Spinal cord (tissue), 9 donors: ENCODE measurements at regions not wholly inside any gene's neighbourhood (a gene's known extent, or its start where the extent isn't known, plus 50 kb on each side); places are given as distances from the start of the nearest gene placed in this dataset.

ENCODE experiments used
- DNase-seq, 6 donors: peaks; one replicate each; pipeline versions ENCODE4 v3.0.0 to v3.0.0-alpha.2; 2013 to 2015; ENCODE audit warnings: low spot score in 6 of 6, low read depth in 4 of 6
- H3K27ac ChIP-seq: one replicate; pipeline ENCODE4 v1.5.1; 2013; ENCODE audit warnings: low read depth, low read length, control low read depth
- H3K27me3 ChIP-seq: one replicate; pipeline ENCODE4 v1.6.1; 2013; ENCODE audit warnings: low read length; ENCODE audit not compliant: control insufficient read depth, insufficient read depth
- H3K36me3 ChIP-seq: one replicate; pipeline ENCODE4 v1.6.1; 2013; ENCODE audit warnings: low read length; ENCODE audit not compliant: control insufficient read depth, insufficient read depth
- H3K4me1 ChIP-seq: one replicate; pipeline ENCODE4 v1.6.1; 2013; ENCODE audit warnings: low read length; ENCODE audit not compliant: control insufficient read depth, insufficient read depth
- H3K4me3 ChIP-seq: one replicate; pipeline ENCODE4 v1.5.1; 2013; ENCODE audit warnings: low read depth, low read length, control low read depth
- H3K9me3 ChIP-seq: one replicate; pipeline ENCODE4 v1.6.1; 2013; ENCODE audit warnings: low read length; ENCODE audit not compliant: control insufficient read depth, insufficient read depth
- WGBS: methylation state at CpG from one replicate; pipeline ENCODE4 v1.1.5; 2013; ENCODE audit warnings: missing lambda C conversion rate; ENCODE audit not compliant: insufficient coverage; 5-methylcytosine and 5-hydroxymethylcytosine counted together
- donor health status: healthy.

GRCh38 chr4:84441758-84442377 lies 57.2 kb downstream of the NKX6-1 start:
- no peak for DNase-seq
- H3K27me3 ChIP-seq: peaks cover 5% of the 10 kb centered on the region
- no peaks in the 10 kb centered on the region for H3K4me1 ChIP-seq
- WGBS: no CpG with 5 or more reads among the region's 2 CpGs
- no peaks in the 10 kb centered on the region for H3K36me3 ChIP-seq
- H3K27ac ChIP-seq: no peak overlapping the region
- no peaks in the 10 kb centered on the region for H3K9me3 ChIP-seq
- H3K4me3 ChIP-seq: no peak overlapping the region

- Histone ChIP-seq H3K9me3 (no peaks in the 10 kb centered on the region), H3K36me3 (no peaks in the 10 kb centered on the region), H3K27ac (no peak overlapping the region), H3K4me1 (no peaks in the 10 kb centered on the region), H3K27me3 (peaks cover 5% of the 10 kb centered on the region), H3K4me3 (no peak overlapping the region)
- peak in 1 of 6 donors; percentile 22 for DNase-seq
- no CpG with 5 or more reads among the region's 3 CpGs for WGBS
These were observed 59.1 kb downstream of the NKX6-1 start for GRCh38 chr4:84439996-84440395.

DNA sequence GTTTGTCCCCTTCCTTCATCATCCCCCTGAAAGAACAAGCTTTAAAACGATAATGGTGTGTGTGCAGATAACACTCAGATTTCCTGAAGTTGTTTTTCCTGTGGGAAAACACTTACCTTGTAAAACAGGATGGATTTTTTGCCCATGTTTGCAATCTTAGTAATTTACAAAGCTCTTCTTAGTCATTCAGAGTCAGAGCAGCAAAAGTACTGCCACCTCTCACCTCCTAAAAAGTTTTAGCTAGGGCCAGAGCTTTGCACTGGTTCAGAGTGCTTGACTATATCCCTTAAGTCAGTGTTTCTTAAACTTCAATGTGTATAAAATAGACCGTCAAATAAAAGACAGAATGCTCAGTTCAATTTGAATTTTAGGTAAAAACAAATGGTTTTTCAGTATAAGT lies 62.3 kb downstream of the NKX6-1 start:
- WGBS: no CpG with 5 or more reads among the region's 2 CpGs
- Histone ChIP-seq H3K4me1 (no peaks in the 10 kb centered on the region), H3K27me3 (peaks cover 5% of the 10 kb centered on the region)

DNA sequence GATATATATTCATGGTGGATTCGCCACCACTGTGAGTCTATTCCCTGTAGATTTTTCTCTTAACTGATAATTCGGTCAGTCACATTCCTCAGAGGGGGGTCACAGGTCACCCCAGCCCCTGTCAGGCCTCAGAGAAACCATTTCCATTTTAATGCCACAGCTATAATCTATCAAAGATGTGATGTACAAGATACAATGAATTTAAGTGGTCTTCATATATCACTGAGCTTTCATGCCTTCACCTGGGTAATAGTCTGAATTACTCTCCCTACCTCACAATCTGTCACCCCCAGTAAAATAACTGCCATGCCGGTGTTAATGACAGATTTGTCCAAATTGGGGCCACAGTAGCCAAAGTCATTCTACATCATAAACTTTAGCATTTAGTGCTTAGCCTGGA lies 64.7 kb downstream of the NKX6-1 start:
- no peak for DNase-seq
- Histone ChIP-seq H3K36me3 (no peaks in the 10 kb centered on the region), H3K9me3 (no peaks in the 10 kb centered on the region), H3K4me1 (no peaks in the 10 kb centered on the region), H3K4me3 (no peak overlapping the region), H3K27me3 (no peaks in the 10 kb centered on the region), H3K27ac (no peak overlapping the region)
- 67% methylated on average over 1 of the region's 3 CpGs for WGBS

More for the DNA sequence above, 62.3 kb downstream of the NKX6-1 start:
- DNase-seq: no peak
- Histone ChIP-seq H3K36me3 (no peaks in the 10 kb centered on the region), H3K9me3 (no peaks in the 10 kb centered on the region), H3K4me3 (no peak overlapping the region), H3K27ac (no peak overlapping the region)

- Histone ChIP-seq H3K27me3 (no peaks in the 10 kb centered on the region), H3K4me3 (no peak overlapping the region), H3K36me3 (no peaks in the 10 kb centered on the region), H3K4me1 (no peaks in the 10 kb centered on the region), H3K9me3 (no peaks in the 10 kb centered on the region), H3K27ac (no peak overlapping the region)
- DNase-seq: no peak
- 17% methylated on average over 3 of the region's 6 CpGs for WGBS
These were observed 65.4 kb downstream of the NKX6-1 start for GRCh38 chr4:84433633-84434222.

GRCh38 chr4:84432713-84433112 lies 66.4 kb downstream of the NKX6-1 start:
- DNase-seq: no peak
- Histone ChIP-seq H3K27ac (no peak overlapping the region), H3K27me3 (no peaks in the 10 kb centered on the region), H3K4me1 (no peaks in the 10 kb centered on the region), H3K9me3 (no peaks in the 10 kb centered on the region), H3K4me3 (no peak overlapping the region), H3K36me3 (no peaks in the 10 kb centered on the region)

DNA sequence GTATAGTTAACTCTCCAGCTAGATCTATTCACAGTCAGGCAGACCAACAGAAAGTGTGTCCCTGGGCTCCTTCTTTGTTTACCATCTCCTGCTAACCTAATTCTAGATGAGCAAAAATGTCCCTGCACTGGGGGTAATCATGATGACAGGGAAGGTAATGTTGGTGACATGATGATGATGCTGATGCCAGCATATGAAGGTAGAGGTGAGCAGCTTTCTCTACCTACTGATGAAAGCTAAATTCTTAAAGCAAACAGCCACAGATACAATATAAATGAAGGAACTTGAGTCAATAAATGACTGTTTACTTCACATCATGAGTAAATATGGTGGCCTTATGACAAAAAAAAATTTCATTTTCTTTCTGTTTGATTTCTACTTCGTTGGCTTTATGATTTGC lies 78.5 kb downstream of the NKX6-1 start:
- Histone ChIP-seq H3K4me3 (no peak overlapping the region), H3K9me3 (peaks cover 2% of the 10 kb centered on the region), H3K27me3 (peaks cover 13% of the 10 kb centered on the region), H3K27ac (no peak overlapping the region), H3K36me3 (no peaks in the 10 kb centered on the region), H3K4me1 (no peaks in the 10 kb centered on the region)
- DNase-seq: no peak
- no CpG with 5 or more reads among the region's 1 CpG for WGBS

DNA sequence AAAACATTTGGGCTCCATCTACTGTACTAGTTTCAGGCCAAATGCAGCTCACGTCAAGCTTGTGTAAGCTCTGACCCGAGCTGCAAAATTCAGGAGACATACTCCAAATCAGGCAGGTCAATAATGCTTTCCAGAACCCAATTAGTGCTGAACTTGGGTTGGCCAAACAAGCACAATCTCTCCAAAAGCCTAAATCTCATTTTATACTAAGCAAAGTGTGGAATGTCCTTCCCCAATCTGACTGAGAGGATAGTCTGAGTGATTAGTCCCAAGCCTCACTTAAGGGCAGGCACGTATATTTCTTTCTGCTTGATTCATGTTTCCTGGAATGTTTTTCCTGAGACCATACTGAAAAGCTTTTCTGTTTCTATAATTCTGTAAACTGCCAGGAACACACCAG lies 79.9 kb downstream of the NKX6-1 start:
- H3K9me3 ChIP-seq: no peaks in the 10 kb centered on the region
- no peaks in the 10 kb centered on the region for H3K4me1 ChIP-seq
- H3K36me3 ChIP-seq: no peaks in the 10 kb centered on the region
- WGBS: 84% methylated on average over 2 of the region's 3 CpGs
- no peak overlapping the region for H3K4me3 ChIP-seq
- H3K27ac ChIP-seq: no peak overlapping the region
- no peak for DNase-seq
- H3K27me3 ChIP-seq: peaks cover 18% of the 10 kb centered on the region

DNA sequence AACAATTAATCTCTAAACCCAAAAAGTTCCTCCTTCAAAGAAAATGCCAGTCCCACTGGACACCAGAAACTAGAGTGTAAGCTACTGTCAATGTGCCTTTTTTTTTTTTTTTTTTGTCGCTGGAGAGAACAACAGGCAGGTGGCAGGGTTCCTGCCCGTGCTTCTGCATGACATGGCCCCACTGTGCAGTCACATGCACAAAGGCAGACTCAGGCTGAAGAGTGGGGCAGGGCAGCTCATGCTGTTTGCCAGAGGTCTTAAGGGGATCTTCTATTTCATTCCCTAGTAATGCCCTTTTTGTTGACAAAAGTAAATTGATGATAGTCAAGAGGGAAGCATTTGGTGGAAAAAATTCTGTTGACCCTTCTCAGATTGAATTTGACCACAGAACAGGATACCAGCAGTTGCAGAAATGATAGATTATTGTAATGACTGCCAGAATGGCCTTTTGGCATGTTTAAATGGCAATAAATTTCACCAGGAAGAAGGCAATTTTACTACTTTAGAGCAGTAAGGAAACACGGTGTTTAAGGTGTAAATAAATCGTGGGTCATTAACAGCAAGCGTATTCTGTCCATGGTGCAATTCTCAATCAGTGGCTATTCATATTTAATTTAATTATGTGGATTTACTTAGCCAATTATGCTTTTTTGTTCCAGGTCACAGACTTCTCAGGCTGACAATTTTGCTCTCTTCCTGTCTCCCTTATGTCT lies 80.9 kb downstream of the NKX6-1 start:
- Histone ChIP-seq H3K27me3 (peaks cover 20% of the 10 kb centered on the region), H3K9me3 (no peaks in the 10 kb centered on the region)

GRCh38 chr4:84413976-84414375 lies 85.1 kb downstream of the NKX6-1 start:
- Histone ChIP-seq H3K4me1 (no peaks in the 10 kb centered on the region), H3K9me3 (no peaks in the 10 kb centered on the region), H3K4me3 (no peak overlapping the region), H3K27ac (no peak overlapping the region), H3K36me3 (no peaks in the 10 kb centered on the region), H3K27me3 (peaks cover 21% of the 10 kb centered on the region)
- WGBS: no CpG with 5 or more reads among the region's 1 CpG
- peak in 1 of 6 donors; percentile 53 for DNase-seq

More for the DNA sequence above, 80.9 kb downstream of the NKX6-1 start:
- no peak overlapping the region for H3K4me3 ChIP-seq
- H3K36me3 ChIP-seq: no peaks in the 10 kb centered on the region
- no peaks in the 10 kb centered on the region for H3K4me1 ChIP-seq
- DNase-seq: peak in 1 of 6 donors; percentile 17
- no peak overlapping the region for H3K27ac ChIP-seq
- WGBS: 17% methylated on average over 1 of the region's 5 CpGs
